ENCODE measurements at regions not wholly inside any gene's neighbourhood (a gene's known extent, or its start where the extent isn't known, plus 50 kb on each side); places are given as distances from the start of the nearest gene placed in this dataset.

DNA sequence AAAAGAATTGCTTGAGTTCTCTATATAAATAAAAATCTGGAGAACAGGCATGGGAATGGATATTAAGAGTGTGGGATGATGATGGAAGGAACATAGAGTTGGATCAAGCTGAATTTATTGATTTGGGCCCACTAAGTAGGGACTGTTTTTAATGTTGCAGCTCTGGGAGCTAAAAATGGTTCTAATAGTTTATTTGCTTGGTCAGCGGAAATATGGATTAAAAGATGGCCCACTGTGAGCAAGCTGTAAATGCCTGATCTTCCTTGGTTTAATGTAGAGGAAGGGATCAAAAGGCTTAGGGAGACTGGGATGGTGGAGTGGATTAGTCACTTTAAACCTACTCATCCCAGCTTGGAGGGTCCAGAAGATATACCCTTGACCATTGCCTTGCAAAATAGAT, 429.4 kb upstream of the NXPH2 start:
- TF ChIP-seq NFIC (IDR thresholded peaks at IDR 0.05) = no peak

DNA sequence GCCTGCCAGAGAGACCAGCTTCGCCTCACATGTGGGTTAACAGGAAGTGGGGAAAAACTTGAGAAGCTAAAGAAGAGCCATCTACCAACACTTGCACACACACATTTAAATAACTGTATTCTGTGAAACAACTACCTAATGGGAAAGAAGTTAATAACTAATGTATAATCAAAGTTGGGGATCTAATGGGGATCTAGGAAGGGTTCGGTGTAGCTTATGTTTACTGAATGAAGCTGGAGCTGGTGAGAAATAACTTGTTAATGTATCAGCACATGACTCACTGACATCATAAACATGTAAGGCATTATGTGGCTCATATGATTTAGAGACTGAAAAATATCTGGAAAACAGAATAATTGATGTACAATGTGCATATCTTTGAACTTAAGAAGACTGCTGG, 421.3 kb upstream of the NXPH2 start:
- no peak for TF ChIP-seq EGR1 (IDR thresholded peaks at IDR 0.05)
- TF ChIP-seq CEBPB (IDR thresholded peaks at IDR 0.05) = no peak
- TF ChIP-seq EP300 (IDR thresholded peaks at IDR 0.05; ENCODE audit: borderline replicate concordance) = no peak
- TF ChIP-seq, protein P1, sequence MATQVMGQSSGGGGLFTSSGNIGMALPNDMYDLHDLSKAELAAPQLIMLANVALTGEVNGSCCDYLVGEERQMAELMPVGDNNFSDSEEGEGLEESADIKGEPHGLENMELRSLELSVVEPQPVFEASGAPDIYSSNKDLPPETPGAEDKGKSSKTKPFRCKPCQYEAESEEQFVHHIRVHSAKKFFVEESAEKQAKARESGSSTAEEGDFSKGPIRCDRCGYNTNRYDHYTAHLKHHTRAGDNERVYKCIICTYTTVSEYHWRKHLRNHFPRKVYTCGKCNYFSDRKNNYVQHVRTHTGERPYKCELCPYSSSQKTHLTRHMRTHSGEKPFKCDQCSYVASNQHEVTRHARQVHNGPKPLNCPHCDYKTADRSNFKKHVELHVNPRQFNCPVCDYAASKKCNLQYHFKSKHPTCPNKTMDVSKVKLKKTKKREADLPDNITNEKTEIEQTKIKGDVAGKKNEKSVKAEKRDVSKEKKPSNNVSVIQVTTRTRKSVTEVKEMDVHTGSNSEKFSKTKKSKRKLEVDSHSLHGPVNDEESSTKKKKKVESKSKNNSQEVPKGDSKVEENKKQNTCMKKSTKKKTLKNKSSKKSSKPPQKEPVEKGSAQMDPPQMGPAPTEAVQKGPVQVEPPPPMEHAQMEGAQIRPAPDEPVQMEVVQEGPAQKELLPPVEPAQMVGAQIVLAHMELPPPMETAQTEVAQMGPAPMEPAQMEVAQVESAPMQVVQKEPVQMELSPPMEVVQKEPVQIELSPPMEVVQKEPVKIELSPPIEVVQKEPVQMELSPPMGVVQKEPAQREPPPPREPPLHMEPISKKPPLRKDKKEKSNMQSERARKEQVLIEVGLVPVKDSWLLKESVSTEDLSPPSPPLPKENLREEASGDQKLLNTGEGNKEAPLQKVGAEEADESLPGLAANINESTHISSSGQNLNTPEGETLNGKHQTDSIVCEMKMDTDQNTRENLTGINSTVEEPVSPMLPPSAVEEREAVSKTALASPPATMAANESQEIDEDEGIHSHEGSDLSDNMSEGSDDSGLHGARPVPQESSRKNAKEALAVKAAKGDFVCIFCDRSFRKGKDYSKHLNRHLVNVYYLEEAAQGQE (IDR thresholded peaks at IDR 0.05; ENCODE audit: low read depth) = no peak
- TF ChIP-seq, protein P2, sequence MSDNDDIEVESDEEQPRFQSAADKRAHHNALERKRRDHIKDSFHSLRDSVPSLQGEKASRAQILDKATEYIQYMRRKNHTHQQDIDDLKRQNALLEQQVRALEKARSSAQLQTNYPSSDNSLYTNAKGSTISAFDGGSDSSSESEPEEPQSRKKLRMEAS (IDR thresholded peaks at IDR 0.05) = no peak
- no peak for TF ChIP-seq FOXM1 (IDR thresholded peaks at IDR 0.05; ENCODE audit: borderline replicate concordance, low read depth)
- TF ChIP-seq ZBTB7A (IDR thresholded peaks at IDR 0.05; ENCODE audit: low read depth) = no peak
- TF ChIP-seq, protein P3, sequence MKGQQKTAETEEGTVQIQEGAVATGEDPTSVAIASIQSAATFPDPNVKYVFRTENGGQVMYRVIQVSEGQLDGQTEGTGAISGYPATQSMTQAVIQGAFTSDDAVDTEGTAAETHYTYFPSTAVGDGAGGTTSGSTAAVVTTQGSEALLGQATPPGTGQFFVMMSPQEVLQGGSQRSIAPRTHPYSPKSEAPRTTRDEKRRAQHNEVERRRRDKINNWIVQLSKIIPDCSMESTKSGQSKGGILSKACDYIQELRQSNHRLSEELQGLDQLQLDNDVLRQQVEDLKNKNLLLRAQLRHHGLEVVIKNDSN (IDR thresholded peaks at IDR 0.05) = no peak

DNA sequence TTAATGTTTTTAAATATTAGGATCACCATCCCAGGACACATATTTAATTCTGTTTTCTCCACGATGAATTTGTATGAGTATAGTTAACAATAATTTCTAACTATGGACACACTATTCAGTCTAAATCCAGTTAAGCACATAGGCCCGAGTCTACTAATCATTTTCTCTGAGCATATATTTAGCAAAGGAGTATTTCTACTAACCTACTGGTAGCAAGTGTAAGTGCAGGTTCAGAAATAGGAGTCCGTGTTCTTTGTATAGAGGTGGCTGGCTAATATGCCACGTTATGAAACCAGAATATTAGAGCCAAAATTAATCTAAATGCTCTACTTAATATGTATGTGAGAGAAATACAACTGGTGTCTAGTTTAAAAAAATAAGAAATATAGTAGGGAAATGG, 416.6 kb upstream of the NXPH2 start:
- TF ChIP-seq TAF1 (IDR thresholded peaks at IDR 0.05; ENCODE audit: low read depth) (no peak), NFIC (IDR thresholded peaks at IDR 0.05) (no peak), CEBPB (IDR thresholded peaks at IDR 0.05) (no peak), FOXM1 (IDR thresholded peaks at IDR 0.05; ENCODE audit: borderline replicate concordance, low read depth) (no peak), EP300 (IDR thresholded peaks at IDR 0.05; ENCODE audit: borderline replicate concordance) (no peak), EGR1 (IDR thresholded peaks at IDR 0.05) (no peak), YY1 (IDR thresholded peaks at IDR 0.05; ENCODE audit: low read depth) (no peak), RAD21 (IDR thresholded peaks at IDR 0.05; ENCODE audit: low read depth) (no peak), TCF12 (IDR thresholded peaks at IDR 0.05; ENCODE audit: low read depth) (no peak), CREB1 (IDR thresholded peaks at IDR 0.05; ENCODE audit: low read depth) (no peak), ZBTB7A (IDR thresholded peaks at IDR 0.05; ENCODE audit: low read depth) (no peak), TEAD4 (IDR thresholded peaks at IDR 0.05) (no peak)
- TF ChIP-seq, protein P2 (IDR thresholded peaks at IDR 0.05) = no peak
- TF ChIP-seq, protein P3 (IDR thresholded peaks at IDR 0.05) = no peak
- TF ChIP-seq, protein P1 (IDR thresholded peaks at IDR 0.05; ENCODE audit: low read depth) = no peak

DNA sequence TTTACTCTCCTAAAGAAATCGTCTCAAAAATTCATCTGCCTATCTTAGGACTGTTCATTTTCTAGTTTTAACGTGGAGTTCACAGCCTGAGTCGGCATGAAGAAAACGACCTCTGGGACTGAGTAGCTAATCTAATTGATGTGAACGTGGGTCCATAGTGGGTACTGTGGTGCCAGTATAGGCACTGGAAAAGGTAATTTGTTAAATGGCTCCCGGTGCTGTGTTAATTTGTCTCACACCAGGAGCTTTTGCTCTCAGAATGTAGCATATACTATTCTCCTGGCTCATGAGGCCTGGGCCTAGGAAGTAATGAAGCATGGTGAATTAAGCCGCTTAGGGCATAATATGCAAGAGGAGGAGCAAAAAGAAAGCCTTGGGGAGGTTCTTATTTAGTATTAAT, 414.4 kb upstream of the NXPH2 start:
- TF ChIP-seq FOXM1 (IDR thresholded peaks at IDR 0.05; ENCODE audit: borderline replicate concordance, low read depth) (no peak), YY1 (IDR thresholded peaks at IDR 0.05; ENCODE audit: low read depth) (no peak), TEAD4 (IDR thresholded peaks at IDR 0.05) (no peak), TCF12 (IDR thresholded peaks at IDR 0.05; ENCODE audit: low read depth) (no peak), NFIC (IDR thresholded peaks at IDR 0.05) (no peak), TAF1 (IDR thresholded peaks at IDR 0.05; ENCODE audit: low read depth) (no peak), RAD21 (IDR thresholded peaks at IDR 0.05; ENCODE audit: low read depth) (no peak), EGR1 (IDR thresholded peaks at IDR 0.05) (no peak), CREB1 (IDR thresholded peaks at IDR 0.05; ENCODE audit: low read depth) (no peak), ZBTB7A (IDR thresholded peaks at IDR 0.05; ENCODE audit: low read depth) (no peak), EP300 (IDR thresholded peaks at IDR 0.05; ENCODE audit: borderline replicate concordance) (no peak), CEBPB (IDR thresholded peaks at IDR 0.05) (no peak)
- TF ChIP-seq, protein P3 (IDR thresholded peaks at IDR 0.05) = no peak
- TF ChIP-seq, protein P2 (IDR thresholded peaks at IDR 0.05) = no peak
- TF ChIP-seq, protein P1 (IDR thresholded peaks at IDR 0.05; ENCODE audit: low read depth) = no peak

All from Ishikawa (cell line).